ENCODE measurements at regions not wholly inside any gene's neighbourhood (a gene's known extent, or its start where the extent isn't known, plus 50 kb on each side); places are given as distances from the start of the nearest gene placed in this dataset.

DNA sequence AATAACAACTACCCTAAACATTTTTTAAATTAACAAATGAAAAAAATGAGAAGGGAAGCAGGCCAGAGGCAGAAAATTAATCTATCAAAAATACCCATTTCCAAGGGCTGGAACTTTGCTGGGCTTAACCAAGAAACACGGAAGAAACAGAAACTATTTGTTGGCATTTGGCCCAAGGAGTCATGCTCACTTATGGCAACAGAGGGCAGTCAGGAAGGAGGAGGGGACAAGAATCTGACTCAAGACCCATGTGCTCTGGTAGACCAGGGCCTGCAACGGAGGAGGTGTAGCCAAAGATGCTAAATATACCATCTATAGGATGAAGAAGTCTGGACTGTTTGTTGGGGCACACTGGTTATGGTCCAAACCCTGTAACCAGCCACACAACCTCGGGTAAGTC, 496.7 kb downstream of the COG6 start:
- H3K36me3 ChIP-seq, result no peaks in the 10 kb centered on the region
- H3K4me3 ChIP-seq, result no peak overlapping the region
- H3K9me3 ChIP-seq, result no peaks in the 10 kb centered on the region
- H3K27me3 ChIP-seq, result no peaks in the 10 kb centered on the region
- TF ChIP-seq CTCF (IDR thresholded peaks at IDR 0.05) (no peak), EP300 (IDR thresholded peaks at IDR 0.05) (no peak), POLR2A (IDR thresholded peaks at IDR 0.05) (no peak)
- DNase-seq, result no peak
- 65 to 67% (median 66%) methylated on average over 3 of the region's 3 CpGs for WGBS, 3 donors
- no peak overlapping the region for H3K27ac ChIP-seq
- H3K4me1 ChIP-seq (ENCODE audit: insufficient read depth), result peaks cover 4% of the 10 kb centered on the region
- intact Hi-C loops (cut with DNase I), result no loop called here

GRCh38 chr13:40152922-40153321, 497.5 kb downstream of the COG6 start:
- no peak overlapping the region for H3K27ac ChIP-seq
- H3K36me3 ChIP-seq, result no peaks in the 10 kb centered on the region
- DNase-seq, result no peak
- peaks cover 4% of the 10 kb centered on the region for H3K4me1 ChIP-seq (ENCODE audit: insufficient read depth)
- no peaks in the 10 kb centered on the region for H3K9me3 ChIP-seq
- TF ChIP-seq POLR2A (IDR thresholded peaks at IDR 0.05) (no peak), CTCF (IDR thresholded peaks at IDR 0.05) (no peak), EP300 (IDR thresholded peaks at IDR 0.05) (no peak)
- no peaks in the 10 kb centered on the region for H3K27me3 ChIP-seq
- H3K4me3 ChIP-seq, result no peak overlapping the region
- WGBS, 3 donors, result 82 to 97% (median 89%) methylated on average over 4 of the region's 4 CpGs
- intact Hi-C loops (cut with DNase I), result no loop called here

- Histone ChIP-seq H3K27ac (no peak overlapping the region), H3K36me3 (no peaks in the 10 kb centered on the region), H3K27me3 (no peaks in the 10 kb centered on the region), H3K4me1 (ENCODE audit: insufficient read depth) (peaks cover 4% of the 10 kb centered on the region), H3K9me3 (no peaks in the 10 kb centered on the region), H3K4me3 (no peak overlapping the region)
- no peak for DNase-seq
- intact Hi-C loops (cut with DNase I), result no loop called here
- no peak for TF ChIP-seq EP300 (IDR thresholded peaks at IDR 0.05)
- no peak for TF ChIP-seq CTCF (IDR thresholded peaks at IDR 0.05)
- TF ChIP-seq POLR2A (IDR thresholded peaks at IDR 0.05), result no peak
- 75 to 87% (median 77%) methylated on average over 2 of the region's 2 CpGs for WGBS, 3 donors
Measured at GRCh38 chr13:40153516-40153915, 498.1 kb downstream of the COG6 start.

DNA sequence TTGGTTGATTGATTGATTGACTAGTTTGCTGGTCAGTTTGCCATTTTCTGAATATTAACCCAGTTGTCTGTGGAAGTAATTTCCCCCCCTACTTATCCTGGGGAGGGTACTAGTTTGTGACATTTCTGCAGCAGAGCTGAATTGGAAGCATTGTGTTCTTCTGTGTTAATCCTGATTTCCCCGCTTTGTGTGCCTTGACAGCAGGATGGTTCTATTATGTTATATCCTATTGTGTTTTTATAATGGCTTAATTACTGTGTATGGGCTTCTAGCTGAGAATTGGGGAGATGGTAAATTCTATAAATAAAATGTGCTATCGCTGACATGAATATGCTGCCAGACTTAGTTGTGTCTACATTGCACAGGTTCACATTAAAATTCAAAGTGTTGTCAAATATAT, 499.7 kb downstream of the COG6 start:
- no peak for DNase-seq
- TF ChIP-seq EP300 (IDR thresholded peaks at IDR 0.05) (no peak), POLR2A (IDR thresholded peaks at IDR 0.05) (no peak), CTCF (IDR thresholded peaks at IDR 0.05) (no peak)
- Histone ChIP-seq H3K4me1 (ENCODE audit: insufficient read depth) (no peaks in the 10 kb centered on the region), H3K27ac (no peak overlapping the region), H3K27me3 (no peaks in the 10 kb centered on the region), H3K9me3 (no peaks in the 10 kb centered on the region), H3K4me3 (no peak overlapping the region), H3K36me3 (no peaks in the 10 kb centered on the region)
- WGBS, 3 donors, result 95 to 98% (median 98%) methylated on average over 2 of the region's 2 CpGs
- intact Hi-C loops (cut with DNase I), result no loop called here

DNA sequence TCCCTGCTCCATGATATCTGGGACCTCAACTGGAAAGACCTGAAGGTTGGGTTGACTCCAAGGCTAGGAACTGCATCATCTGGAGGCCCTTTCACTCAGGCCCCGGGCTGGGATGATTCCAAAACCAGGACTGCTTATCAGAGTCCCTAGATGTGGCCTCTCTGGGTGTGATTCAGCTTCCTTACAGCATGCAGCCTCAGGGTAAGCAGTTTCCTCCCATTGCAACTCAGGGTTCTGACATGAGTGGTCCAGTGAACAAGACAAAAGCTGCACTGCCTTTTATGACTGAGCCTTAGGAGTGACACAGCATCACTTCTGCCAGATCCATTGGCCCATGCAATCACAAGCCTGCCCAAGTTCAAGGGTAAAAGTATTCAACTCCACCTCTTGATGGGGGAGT, 502.8 kb downstream of the COG6 start:
- 50 to 58% (median 57%) methylated on average over 1 of the region's 1 CpG for WGBS, 3 donors
- no peaks in the 10 kb centered on the region for H3K36me3 ChIP-seq
- no peaks in the 10 kb centered on the region for H3K4me1 ChIP-seq (ENCODE audit: insufficient read depth)
- intact Hi-C loops (cut with DNase I), result no loop called here
- H3K27me3 ChIP-seq, result no peaks in the 10 kb centered on the region
- no peak overlapping the region for H3K4me3 ChIP-seq
- H3K27ac ChIP-seq, result no peak overlapping the region
- H3K9me3 ChIP-seq, result no peaks in the 10 kb centered on the region
- TF ChIP-seq CTCF (IDR thresholded peaks at IDR 0.05) (no peak), EP300 (IDR thresholded peaks at IDR 0.05) (no peak), POLR2A (IDR thresholded peaks at IDR 0.05) (no peak)
- no peak for DNase-seq
